ENCODE measurements at regions not wholly inside any gene's neighbourhood (a gene's known extent, or its start where the extent isn't known, plus 50 kb on each side); places are given as distances from the start of the nearest gene placed in this dataset.

DNA sequence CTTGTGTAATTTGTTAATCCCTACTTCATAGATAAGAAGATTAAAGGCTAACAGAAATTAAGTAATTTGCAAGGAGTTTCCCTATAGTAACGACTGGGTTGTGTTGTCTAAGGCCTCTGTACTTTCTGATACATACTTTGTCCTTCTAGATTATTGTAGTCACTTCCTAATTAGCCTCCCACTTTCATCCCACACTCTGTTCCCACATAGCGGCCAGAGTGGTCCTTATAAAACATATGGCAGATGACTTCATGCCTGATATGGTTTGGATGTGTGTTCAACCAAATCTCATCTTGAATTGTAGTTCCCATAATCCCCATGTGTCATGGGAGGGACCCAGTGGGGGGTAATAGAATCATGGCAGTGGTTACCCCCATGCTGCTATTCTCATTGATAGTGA, 120.5 kb upstream of the DAB1 start:
- TF ChIP-seq CTCF (conservative IDR thresholded peaks at IDR 0.05; ENCODE audit: low read depth, low read length): no peak
- TF ChIP-seq EZH2 (IDR thresholded peaks at IDR 0.05; ENCODE audit: borderline replicate concordance, low read depth, low read length, poor library complexity, severe bottlenecking): no peak
